SIG-M5 (cell line): ENCODE measurements at regions not wholly inside any gene's neighbourhood (a gene's known extent, or its start where the extent isn't known, plus 50 kb on each side); places are given as distances from the start of the nearest gene placed in this dataset.

ENCODE experiments used
- DNase-seq: peaks from one replicate; lab custom pipeline; 2025; lab: John Stamatoyannopoulos, UW

- DNase-seq = no peak
These were observed 615.1 kb upstream of the SALL3 start for GRCh38 chr18:78364388-78364960.

GRCh38 chr18:78367996-78368395 is 611.6 kb upstream of the SALL3 start:
- no peak for DNase-seq

- DNase-seq = no peak
These were observed 610.9 kb upstream of the SALL3 start for GRCh38 chr18:78368726-78369125.

GRCh38 chr18:78376046-78376445 is 603.6 kb upstream of the SALL3 start:
- no peak for DNase-seq

- DNase-seq = no peak
These were observed 601.2 kb upstream of the SALL3 start for GRCh38 chr18:78378403-78378802.

- no peak for DNase-seq
These were observed 600.6 kb upstream of the SALL3 start for GRCh38 chr18:78378983-78379382.

- no peak for DNase-seq
These were observed 589.2 kb upstream of the SALL3 start for GRCh38 chr18:78390348-78390951.

- no peak for DNase-seq
These were observed 588.7 kb upstream of the SALL3 start for GRCh38 chr18:78390952-78391348.

- no peak for DNase-seq
These were observed 586.3 kb upstream of the SALL3 start for GRCh38 chr18:78393086-78393862.

- DNase-seq = no peak
These were observed 583.5 kb upstream of the SALL3 start for GRCh38 chr18:78396077-78396476.

- DNase-seq = no peak
These were observed 582.9 kb upstream of the SALL3 start for GRCh38 chr18:78396756-78397155.

- no peak for DNase-seq
These were observed 579.6 kb upstream of the SALL3 start for GRCh38 chr18:78399992-78400503.

- no peak for DNase-seq
These were observed 577.2 kb upstream of the SALL3 start for GRCh38 chr18:78402440-78402839.

- no peak for DNase-seq
These were observed 576.7 kb upstream of the SALL3 start for GRCh38 chr18:78402966-78403365.

- DNase-seq = no peak
These were observed 576.2 kb upstream of the SALL3 start for GRCh38 chr18:78403371-78403770.

GRCh38 chr18:78405763-78406162 is 573.9 kb upstream of the SALL3 start:
- no peak for DNase-seq

GRCh38 chr18:78406743-78407465 is 572.7 kb upstream of the SALL3 start:
- DNase-seq = no peak

- no peak for DNase-seq
These were observed 572.2 kb upstream of the SALL3 start for GRCh38 chr18:78407466-78407844.

- DNase-seq = no peak
These were observed 571.0 kb upstream of the SALL3 start for GRCh38 chr18:78408623-78409022.

- no peak for DNase-seq
These were observed 569.4 kb upstream of the SALL3 start for GRCh38 chr18:78410094-78410786.

- no peak for DNase-seq
These were observed 568.1 kb upstream of the SALL3 start for GRCh38 chr18:78411539-78411938.

- DNase-seq = no peak
These were observed 565.3 kb upstream of the SALL3 start for GRCh38 chr18:78414302-78414701.
